ENCODE measurements at regions not wholly inside any gene's neighbourhood (a gene's known extent, or its start where the extent isn't known, plus 50 kb on each side); places are given as distances from the start of the nearest gene placed in this dataset.

GRCh38 chr4:41428601-41429279 is 109.2 kb upstream of the LIMCH1 start:
- dilution Hi-C loops (cut with HindIII; ENCODE audit: low sequenced_read_pairs, unreplicated experiment) (no loop called here), in situ Hi-C loops (cut with MboI; ENCODE audit: low sequenced_read_pairs) (no loop called here), intact Hi-C loops (cut with micrococcal nuclease) (no loop called here)
- H4K91ac ChIP-seq (ENCODE audit: insufficient read depth, low read depth, low read length), result no peak overlapping the region
- no peaks in the 10 kb centered on the region for H4K20me1 ChIP-seq (ENCODE audit: insufficient read depth, low read length)
- no peaks in the 10 kb centered on the region; the same call in none of the 2 replicates for H3K27me3 ChIP-seq (ENCODE audit: control insufficient read depth, insufficient read depth, low read length)
- ATAC-seq (ENCODE audit: low read depth) (no peak), DNase-seq (no peak)
- H3K9ac ChIP-seq (ENCODE audit: low read depth, low read length), result no peak overlapping the region
- no peak overlapping the region for H4K5ac ChIP-seq (ENCODE audit: low read depth, low read length)
- 0% methylated on average over 1 of the region's 8 CpGs; no CpG with 5 or more reads in 1 of the 2 experiments for WGBS, 2 experiments (ENCODE audit: extremely low coverage in 2 of 2, insufficient read length in 1 of 2)
- no peaks in the 10 kb centered on the region for H3K79me1 ChIP-seq (ENCODE audit: low read depth in 1 of 2, low read length in 2 of 2)
- BruUV-seq (replicated peaks), result no TSS peak
- no peaks in the 10 kb centered on the region for H3K9me3 ChIP-seq (ENCODE audit: control insufficient read depth, insufficient read depth, low read length)
- H2BK5ac ChIP-seq (ENCODE audit: low read depth, low read length, poor library complexity, severe bottlenecking), result no peak overlapping the region
- H3K27ac ChIP-seq (ENCODE audit: insufficient read depth, low read length), result no peak overlapping the region
- H3K4me3 ChIP-seq (ENCODE audit: insufficient read depth, low read depth, low read length), result no peak overlapping the region
- TF ChIP-seq NFE2L2 (IDR thresholded peaks at IDR 0.05; ENCODE audit: low read depth, low read length), result no peak
- no peak for TF ChIP-seq MAZ (IDR thresholded peaks at IDR 0.05; ENCODE audit: borderline replicate concordance, low read depth, low read length)
- TF ChIP-seq FOS (IDR thresholded peaks at IDR 0.05; ENCODE audit: low read depth, low read length), result no peak
- no peak for TF ChIP-seq RCOR1 (IDR thresholded peaks at IDR 0.05; ENCODE audit: insufficient replicate concordance, low read length)
- no peak for TF ChIP-seq BHLHE40 (IDR thresholded peaks at IDR 0.05; ENCODE audit: low read depth, low read length)
- no peak for TF ChIP-seq USF2 (IDR thresholded peaks at IDR 0.05; ENCODE audit: low read depth, low read length)
- TF ChIP-seq SMC3 (IDR thresholded peaks at IDR 0.05; ENCODE audit: low read depth, low read length), result no peak
- TF ChIP-seq MAFK (IDR thresholded peaks at IDR 0.05; ENCODE audit: low read depth, low read length), result no peak
- no peak overlapping the region for H3K4ac ChIP-seq (ENCODE audit: low read depth, low read length)
- H4K8ac ChIP-seq (ENCODE audit: low read depth in 2 of 2, low read length in 2 of 2), result no peak overlapping the region
- POLR2A ChIA-PET (ENCODE audit: unreplicated experiment), result no interaction called here
- H2AK9ac ChIP-seq (replicated peaks; ENCODE audit: low read depth, low read length, poor library complexity), result no peak overlapping the region
- no peak overlapping the region for H2AFZ ChIP-seq (replicated peaks; ENCODE audit: low read length, poor library complexity)
- H3K56ac ChIP-seq (ENCODE audit: extremely low read depth, insufficient read depth, low read length), result no peak overlapping the region
- no peak overlapping the region for H2BK15ac ChIP-seq (ENCODE audit: low read depth, low read length)
- H3K18ac ChIP-seq (ENCODE audit: low read depth, low read length), result no peak overlapping the region
- peaks cover 4% of the 10 kb centered on the region; the same call in 1 of the 2 replicates for H3K4me1 ChIP-seq (ENCODE audit: control insufficient read depth, insufficient read depth, low read length)
- no peak overlapping the region for H2AK5ac ChIP-seq (ENCODE audit: low read depth, low read length)
- no peak overlapping the region for H2BK120ac ChIP-seq (ENCODE audit: low read depth, low read length)
- H3K9me1 ChIP-seq (ENCODE audit: insufficient read depth, low read length), result no peaks in the 10 kb centered on the region
- no peak overlapping the region for H3K14ac ChIP-seq (replicated peaks; ENCODE audit: low read depth, low read length)
- no peak overlapping the region for H3K23ac ChIP-seq (ENCODE audit: low read depth, low read length)
- H3K4me2 ChIP-seq (ENCODE audit: low read depth, low read length), result no peak overlapping the region
- no peak overlapping the region for H2BK20ac ChIP-seq (ENCODE audit: low read depth, low read length)
- no peaks in the 10 kb centered on the region for H3K36me3 ChIP-seq (ENCODE audit: control insufficient read depth, insufficient read depth, low read length)
- CTCF ChIA-PET, result no interaction called here

Data from IMR-90 (cell line).